HCT116 (cell line): ENCODE measurements at regions not wholly inside any gene's neighbourhood (a gene's known extent, or its start where the extent isn't known, plus 50 kb on each side); places are given as distances from the start of the nearest gene placed in this dataset.

ENCODE experiments used
- CTCF ChIP-seq, 3 experiments: fragments of 200-600 bp in 1 of 3; sonication (generic) in 1 of 3; IDR thresholded peaks in 2 of 3; conservative IDR thresholded peaks in 1 of 3; 2 replicates each; pipeline ENCODE4 v1.5.1; 2012 to 2017; ENCODE audit warnings: low read depth in 2 of 3, low read length in 2 of 3, antibody characterized with exemption in 1 of 3, borderline replicate concordance in 1 of 3, control low read depth in 1 of 3, mild to moderate bottlenecking in 1 of 3, mixed read lengths in 1 of 3, mixed run types in 1 of 3, moderate library complexity in 1 of 3; ENCODE audit not compliant: insufficient read depth in 1 of 3
- POLR2A ChIP-seq: IDR thresholded peaks from 2 replicates; pipeline ENCODE4 v1.7.0; 2011; ENCODE audit warnings: borderline replicate concordance; ENCODE audit not compliant: insufficient read depth, insufficient read length; ENCODE audit errors: extremely low read depth
- SP1 ChIP-seq: IDR thresholded peaks from 2 replicates; pipeline ENCODE4 v1.6.1; 2012; ENCODE audit warnings: low read depth
- YY1 ChIP-seq: IDR thresholded peaks from 2 replicates; pipeline ENCODE4 v1.6.1; 2011; ENCODE audit warnings: low read length, low read depth, moderate library complexity, mild to moderate bottlenecking; ENCODE audit not compliant: insufficient replicate concordance; ENCODE audit errors: extremely low read depth
- ZNF274 ChIP-seq: fragments of 200-500 bp; sonication (Bioruptor generic); IDR thresholded peaks from 2 replicates; pipeline ENCODE4 v1.6.1; 2014; ENCODE audit warnings: mild to moderate bottlenecking, low read depth, low read length, inconsistent platforms
- TF ChIP-seq, protein P1 (sequence below): IDR thresholded peaks from 2 replicates; pipeline ENCODE4 v1.6.1; 2012

- TF ChIP-seq CTCF (IDR thresholded peaks at IDR 0.05 in 2 of 3, conservative IDR thresholded peaks at IDR 0.05 in 1 of 3; ENCODE audit: borderline replicate concordance in 1 of 3, insufficient read depth in 1 of 3, low read depth in 2 of 3, low read length in 2 of 3) (no peak), YY1 (no peak), POLR2A (no peak), ZNF274 (no peak), SP1 (no peak)
- TF ChIP-seq, protein P1, sequence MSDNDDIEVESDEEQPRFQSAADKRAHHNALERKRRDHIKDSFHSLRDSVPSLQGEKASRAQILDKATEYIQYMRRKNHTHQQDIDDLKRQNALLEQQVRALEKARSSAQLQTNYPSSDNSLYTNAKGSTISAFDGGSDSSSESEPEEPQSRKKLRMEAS = no peak
These were observed 55.3 kb upstream of the FZD7 start for GRCh38 chr2:201978333-201978732.
